GOT3 (cell line): ENCODE measurements at regions not wholly inside any gene's neighbourhood (a gene's known extent, or its start where the extent isn't known, plus 50 kb on each side); places are given as distances from the start of the nearest gene placed in this dataset.
"Not testable (repeated sequence)": the region's sequence is repeated elsewhere in the genome, so short reads cannot be mapped to it uniquely, and the experiment has no call there.

Source experiments
- DNase-seq: peaks from one replicate; lab custom pipeline; 2025; ENCODE audit warnings: mixed read lengths; lab: John Stamatoyannopoulos, UW

DNA sequence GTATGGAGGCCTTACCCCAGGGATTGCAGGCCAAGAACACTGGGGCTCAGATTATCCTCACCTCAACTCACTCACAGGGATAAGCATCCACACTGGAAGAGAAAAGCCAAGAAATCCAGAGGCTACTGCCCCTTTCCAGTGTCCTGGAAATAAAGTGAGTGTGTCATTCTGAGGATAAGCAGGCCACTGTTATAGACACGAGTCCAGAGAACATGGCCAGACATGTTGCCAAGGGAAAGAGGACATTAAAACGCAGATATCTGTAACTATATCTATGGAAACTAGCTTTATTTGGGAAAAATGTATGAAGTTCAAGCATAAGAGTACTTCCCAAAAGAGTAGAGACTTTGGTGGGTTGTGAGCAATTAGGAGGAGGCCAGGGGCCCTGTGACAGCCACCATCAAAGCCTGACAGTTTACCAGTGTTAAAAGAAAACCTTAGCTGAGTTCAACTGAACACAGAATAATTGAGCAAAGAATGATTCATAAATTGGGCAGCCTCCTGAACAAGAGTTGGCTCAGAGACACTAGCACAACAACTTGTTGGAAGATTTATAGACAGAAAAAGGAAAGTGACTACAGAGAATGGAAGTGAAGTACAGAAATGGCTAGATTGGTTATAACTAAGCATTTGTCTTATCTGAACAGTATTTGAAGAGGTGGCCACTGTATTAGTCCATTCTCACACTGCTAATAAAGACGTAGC lies 1222.2 kb downstream of the STIM2 start:
- DNase-seq, result no peak

DNA sequence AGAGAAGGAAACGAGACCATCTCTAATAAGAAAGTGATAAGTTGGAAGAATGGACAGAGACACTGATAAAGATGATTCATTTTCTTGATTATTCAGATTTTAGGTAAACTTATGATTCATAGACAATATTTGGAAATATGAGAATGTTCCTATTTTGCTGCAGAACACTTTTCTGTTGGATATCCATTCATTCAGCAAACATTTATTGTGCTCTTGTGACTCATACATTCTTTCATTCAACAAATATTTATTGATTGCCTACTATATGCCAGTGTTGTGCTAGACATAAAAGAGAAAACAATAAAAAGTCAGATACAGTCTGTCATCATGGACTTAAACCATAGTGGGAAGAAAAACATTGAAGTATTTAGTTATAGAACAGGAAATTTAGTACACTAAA lies 1232.0 kb downstream of the STIM2 start:
- DNase-seq, result no peak

DNA sequence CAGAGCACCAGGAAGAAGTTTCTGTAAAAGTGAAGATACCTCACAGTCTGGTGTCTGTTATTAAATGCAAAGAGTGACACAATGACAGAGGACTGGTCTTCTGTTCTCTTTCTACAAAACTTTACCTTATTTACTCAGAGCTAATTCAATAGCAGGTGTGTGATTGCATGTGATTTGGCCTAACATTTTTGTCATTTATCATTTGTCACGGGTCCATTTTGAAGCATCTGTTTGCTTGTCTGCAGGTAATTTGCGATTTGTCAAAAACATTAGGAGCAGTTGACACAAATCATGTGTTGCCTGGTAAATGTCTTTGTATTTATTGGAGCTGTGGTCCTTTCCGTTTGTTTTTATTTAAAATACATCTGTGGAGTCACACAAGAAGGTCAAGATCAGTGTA lies 1232.4 kb downstream of the STIM2 start:
- DNase-seq, result no peak

DNA sequence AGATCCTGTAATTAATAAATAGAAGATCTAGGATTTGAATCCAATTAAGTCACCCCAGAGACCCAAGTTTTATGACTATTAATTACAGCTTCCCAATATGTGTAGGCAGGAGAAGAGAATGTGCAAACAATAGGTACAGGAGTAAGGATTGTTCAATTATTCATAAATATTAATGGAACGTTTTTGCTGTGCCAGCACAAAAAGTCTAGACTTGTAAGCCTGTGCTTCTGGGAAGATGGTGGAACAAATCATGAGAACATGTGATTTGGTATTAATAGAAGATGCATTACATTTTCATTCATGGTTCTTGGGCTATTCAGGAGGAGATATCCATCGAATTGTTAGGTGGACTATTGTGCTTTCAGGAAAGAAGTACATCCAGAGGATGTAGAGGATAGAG lies 1240.9 kb downstream of the STIM2 start:
- no peak for DNase-seq

DNA sequence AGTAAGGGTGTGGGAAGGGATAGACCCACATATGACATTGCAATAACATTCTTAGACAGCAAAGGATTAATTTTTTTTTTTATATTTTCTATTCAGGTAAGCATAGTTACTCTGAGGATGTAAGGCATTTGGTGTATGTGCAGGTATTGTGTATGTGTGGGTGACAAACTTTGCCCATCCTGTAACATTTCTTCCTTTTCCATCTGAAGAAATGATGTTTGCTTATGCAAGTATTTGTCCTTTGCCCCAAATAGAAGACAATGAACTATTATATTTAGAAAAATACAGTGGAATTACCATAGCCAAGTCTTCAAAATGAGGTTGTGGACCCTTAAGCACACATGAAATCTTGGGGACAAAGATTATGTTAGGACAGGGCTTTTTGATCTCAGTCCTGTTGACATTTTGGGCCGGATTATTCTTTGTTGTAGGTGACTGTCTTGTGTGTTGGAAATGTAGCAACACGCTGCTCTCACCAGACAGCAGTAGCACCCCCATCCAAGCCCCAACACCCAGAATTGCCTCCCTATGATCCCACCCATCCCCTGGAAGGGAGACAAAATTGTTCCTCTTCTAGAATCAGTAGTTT lies 1244.7 kb downstream of the STIM2 start:
- no peak for DNase-seq

DNA sequence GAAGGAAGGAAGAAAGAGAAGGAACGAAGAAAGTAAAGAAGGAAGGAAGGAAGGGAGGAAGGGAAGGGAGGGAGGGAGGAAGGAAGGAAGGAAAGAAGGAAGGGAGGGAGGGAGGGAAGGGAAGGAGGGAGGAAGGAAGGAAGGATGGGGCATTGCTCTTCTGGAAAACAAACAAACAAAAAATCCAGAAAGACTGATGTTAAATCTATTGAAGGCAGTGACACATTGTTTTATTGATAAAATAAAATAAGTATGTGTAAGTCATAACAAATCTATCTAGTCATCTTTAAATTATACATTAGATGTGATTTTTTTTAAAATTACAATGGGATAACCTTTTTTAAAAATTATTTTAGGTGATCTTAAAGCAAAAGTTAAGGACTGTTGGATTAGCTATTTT lies 1245.5 kb downstream of the STIM2 start:
- no peak for DNase-seq

DNA sequence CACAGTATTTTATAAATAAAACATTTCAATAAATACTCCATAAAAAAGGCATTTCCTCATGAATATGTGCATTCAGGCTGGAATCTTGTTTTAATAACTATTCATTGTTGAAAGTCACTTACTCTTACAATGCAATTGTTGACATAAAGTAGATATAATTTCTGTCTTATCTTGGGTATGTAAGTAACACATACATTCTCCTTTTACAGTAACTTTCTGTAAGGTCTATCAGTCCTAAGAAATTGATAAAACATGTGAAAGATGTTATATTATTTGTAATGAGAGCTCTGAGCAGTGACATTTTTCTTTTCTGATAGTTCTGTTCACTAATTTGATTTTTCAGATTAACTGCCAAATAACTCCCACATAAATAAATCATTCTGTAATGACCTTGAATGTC lies 1249.2 kb downstream of the STIM2 start:
- no peak for DNase-seq

DNA sequence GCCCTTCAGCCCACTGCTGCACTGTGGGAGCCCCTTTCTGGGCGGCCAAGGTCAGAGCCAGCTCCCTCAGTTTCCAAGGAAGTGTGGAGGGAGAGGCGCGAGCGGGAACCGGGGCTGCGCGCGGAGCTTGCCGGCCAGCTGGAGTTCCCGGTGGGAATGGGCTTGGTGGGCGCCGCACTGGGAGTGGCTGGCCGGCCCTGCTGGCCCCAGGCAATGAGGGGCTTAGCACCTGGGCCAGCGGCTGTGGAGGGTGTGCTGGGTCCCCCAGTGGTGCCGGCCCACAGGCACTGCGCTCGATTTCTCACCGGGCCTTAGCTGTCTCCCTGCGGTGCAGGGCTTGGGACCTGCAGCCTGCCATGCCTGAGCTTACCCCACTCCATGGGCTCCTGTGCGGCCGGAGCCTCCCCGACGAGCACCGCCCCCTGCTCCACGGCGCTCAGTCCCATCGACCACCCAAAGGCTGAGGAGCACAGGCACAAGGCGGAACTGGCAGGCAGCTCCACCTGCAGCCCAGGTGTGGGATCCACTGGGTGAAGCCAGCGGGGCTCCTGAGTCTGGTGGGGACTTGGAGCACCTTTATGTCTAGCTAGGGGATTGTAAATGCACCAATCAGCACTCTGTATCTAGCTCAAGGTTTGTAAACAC lies 1252.2 kb downstream of the STIM2 start:
- not testable (repeated sequence) for DNase-seq

DNA sequence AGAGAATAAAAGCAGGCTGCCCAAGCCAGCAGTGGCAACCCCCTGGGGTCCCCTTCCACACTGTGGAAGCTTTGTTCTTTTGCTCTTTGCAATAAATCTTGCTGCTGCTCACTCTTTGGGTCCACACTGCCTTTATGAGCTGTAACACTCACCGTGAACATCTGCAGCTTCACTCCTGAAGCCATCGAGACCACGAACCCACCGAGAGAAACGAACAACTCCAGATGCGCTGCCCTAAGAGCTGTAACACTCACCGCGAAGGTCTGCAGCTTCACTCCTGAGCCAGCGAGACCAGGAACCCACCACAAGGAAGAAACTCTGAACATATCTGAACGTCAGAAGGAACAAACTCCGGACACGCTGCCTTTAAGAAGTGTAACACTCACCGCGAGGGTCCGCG lies 1252.9 kb downstream of the STIM2 start:
- DNase-seq, result not testable (repeated sequence)

DNA sequence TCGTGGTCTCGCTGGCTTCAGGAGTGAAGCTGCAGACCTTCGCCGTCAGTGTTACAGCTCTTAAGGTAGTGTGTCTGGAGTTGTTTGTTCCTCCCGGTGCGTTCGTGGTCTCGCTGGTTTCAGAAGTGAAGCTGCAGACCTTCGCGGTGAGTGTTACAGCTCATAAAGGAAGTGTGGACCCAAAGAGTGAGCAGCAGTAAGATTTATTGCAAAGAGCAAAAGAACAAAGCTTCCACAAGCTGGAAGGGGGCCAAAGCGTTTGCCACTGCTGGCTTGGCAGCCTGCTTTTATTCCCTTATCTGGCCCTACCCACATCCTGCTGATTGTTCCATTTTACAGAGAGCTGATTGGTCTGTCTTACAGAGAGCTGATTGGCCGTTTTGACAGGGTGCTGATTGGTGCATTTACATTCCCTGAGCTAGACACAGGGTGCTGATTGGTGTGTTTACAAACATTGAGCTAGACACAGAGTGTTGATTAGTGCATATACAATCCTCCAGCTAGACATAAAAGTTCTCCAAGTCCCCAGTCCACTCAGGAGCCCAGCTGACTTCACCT lies 1256.0 kb downstream of the STIM2 start:
- not testable (repeated sequence) for DNase-seq

DNA sequence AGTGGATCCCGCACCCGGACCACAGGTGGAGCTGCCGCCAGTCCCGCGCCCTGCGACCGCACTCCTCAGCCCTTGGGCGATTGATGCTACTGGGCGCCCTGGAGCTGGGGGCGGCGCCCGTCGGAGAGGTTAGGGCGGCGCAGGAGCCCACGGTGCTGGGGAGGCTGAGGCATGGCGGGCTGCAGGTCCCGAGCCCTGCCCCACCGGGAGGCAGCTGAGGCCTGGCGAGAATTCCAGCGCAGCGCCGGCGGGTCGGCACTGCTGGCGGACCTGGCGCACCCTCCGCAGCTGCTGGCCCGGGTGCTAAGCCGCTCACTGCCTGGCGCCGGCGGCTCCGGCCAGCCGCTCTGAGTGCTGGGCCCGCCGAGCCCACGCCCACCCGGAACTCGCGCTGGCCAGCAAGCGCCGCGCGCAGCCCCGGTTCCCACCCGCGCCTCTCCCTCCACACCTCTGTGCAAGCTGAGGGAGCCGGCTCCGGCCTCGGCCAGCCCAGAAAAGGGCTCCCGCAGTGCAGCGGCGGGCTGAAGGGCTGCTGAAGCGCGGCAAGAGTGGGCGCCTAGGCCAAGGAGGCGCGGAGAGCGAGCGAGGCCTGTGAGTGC lies 1256.5 kb downstream of the STIM2 start:
- no peak for DNase-seq

DNA sequence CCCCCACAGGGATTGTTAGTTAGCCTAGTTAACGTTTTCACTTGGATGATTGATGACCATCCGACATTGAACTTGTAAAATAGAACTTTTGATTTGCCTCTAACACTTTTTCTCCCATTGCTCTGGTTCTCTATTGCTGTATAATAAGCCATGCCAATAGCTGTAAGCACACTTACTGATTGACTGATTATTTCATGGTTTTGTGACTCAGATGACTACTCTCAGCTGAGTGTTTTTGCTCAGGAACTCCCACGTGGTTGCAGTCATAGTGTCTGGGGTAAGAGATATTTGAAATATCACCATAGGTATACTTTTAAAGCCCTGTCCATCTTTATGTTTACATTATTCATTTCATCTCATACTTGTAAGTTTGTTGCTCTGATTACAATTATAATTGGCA lies 1285.5 kb downstream of the STIM2 start:
- DNase-seq, result no peak

DNA sequence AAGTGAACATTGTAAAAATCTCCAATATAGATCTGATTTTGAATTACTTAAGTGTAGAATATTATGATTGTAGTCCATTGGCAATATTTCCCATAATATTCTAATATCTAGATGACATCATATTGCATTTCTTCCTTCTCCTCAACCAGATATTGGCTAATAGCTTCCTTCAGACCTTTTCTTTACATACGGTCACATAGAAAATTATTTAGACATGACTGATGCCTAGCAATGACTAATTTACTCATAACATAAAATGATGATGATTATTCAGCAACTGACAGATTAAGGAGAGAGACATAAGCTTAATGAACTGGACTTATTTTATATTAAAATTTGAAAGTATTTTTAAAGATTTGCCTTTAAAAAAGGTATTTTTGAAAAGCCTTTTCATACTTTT lies 1287.6 kb downstream of the STIM2 start:
- DNase-seq, result no peak

DNA sequence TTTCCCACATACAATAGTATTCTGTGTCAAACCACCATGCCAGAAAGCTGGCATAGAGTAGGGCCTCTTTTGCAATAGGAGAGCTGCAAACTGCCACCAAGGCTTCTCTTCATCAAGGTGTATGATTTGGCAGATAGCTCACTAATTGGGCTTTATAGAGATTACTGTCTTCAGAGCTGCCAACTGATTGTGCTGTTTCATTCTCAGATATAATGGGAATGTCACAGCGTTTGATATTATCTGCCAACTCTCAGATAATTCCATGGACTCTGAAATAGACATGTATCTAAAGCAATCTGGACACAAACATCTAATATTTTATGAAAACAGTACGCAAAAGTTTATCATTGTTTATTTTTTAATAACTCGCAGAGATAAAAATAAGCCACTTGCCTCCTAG lies 1289.1 kb downstream of the STIM2 start:
- DNase-seq, result no peak

DNA sequence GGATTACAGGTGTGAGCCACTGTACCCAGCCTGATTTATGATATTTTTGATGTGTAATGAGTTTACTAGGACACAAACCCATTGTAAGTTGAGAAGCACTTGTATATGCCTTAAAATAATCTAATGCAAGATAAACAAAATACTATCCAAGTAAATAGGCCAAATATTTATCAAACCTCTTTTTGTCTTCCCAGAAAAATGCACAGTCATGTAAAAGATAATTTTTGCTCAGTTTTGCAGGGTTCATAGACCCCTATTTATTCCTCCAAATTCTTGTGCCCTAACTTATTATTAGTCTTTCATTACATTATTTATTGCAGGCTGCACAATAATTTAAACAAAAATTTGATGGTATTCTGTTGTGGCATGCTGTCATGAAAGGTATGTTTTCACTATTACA lies 1290.7 kb downstream of the STIM2 start:
- no peak for DNase-seq

DNA sequence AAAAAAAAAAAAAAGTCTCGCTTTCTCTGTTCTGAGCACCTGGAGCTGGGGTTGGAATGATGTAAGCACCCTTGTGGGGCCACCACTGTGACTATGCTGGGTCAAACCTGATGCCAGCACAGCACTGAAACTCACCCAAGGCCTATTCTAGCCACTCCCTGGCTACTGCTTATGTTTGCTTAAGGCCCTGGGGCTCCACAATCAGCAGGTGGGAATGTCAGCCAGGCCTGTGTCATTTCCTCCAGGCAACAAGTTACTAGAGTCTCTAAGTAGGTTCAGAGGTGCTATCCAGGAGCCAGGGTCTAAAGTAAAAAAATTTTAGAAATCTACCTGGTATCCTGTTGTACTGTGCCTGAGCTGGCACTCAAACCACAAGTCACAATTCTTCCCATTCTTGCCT lies 1306.8 kb downstream of the STIM2 start:
- DNase-seq, result no peak

DNA sequence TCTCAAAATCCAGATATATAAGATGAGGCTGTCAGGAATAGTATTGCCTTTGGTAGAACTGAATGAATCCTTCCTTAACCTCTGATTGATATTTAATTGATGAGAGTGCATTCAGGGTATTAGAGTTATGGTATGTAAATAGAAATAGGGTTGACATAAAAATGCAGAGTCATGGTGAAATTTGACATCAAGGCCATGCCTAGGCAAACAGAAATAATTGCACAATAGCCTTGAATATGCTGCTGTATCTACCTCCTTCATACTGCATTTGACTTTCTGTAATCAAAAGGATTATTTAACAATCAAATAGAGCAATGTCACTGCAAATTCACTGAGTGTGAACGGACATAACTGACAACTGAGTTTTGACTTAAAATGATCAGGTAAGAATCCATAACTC lies 1316.3 kb downstream of the STIM2 start:
- no peak for DNase-seq

DNA sequence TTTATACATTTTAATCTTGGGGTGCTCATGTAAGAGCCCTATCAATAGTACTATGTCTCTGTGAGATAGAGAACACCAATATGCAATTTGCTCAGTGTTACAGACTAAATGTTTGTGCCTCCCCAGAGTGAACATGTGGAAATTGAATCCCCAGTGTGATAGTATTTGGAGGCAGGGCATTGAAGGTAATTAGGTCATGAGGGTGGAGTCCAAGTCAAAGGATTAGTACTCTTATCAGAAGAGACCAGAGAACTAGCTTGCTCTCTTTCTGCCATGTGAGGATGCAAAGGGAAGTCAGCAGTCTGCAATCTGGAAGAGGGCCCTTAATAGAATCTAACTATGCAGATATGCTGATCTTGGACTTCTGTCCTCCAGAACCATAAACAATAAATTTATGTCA lies 1317.0 kb downstream of the STIM2 start:
- no peak for DNase-seq

DNA sequence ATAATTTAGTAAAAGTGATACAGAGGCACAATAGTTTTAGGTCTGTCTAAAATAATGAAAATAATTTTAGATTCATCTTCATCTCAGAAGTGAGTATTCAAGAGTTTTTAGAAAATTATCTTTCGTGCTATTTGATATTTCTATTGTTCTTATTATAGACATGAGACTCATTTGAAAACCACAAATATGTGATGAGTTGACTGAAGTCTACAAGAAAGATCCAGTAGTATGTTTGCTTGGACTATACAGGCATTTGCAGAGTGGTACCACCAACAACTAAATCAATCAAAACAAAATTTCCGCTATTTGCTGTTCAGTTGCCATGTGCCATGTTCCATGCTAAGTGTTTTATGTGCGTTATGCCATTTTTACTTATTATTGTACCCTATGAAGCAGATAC lies 1318.5 kb downstream of the STIM2 start:
- no peak for DNase-seq

DNA sequence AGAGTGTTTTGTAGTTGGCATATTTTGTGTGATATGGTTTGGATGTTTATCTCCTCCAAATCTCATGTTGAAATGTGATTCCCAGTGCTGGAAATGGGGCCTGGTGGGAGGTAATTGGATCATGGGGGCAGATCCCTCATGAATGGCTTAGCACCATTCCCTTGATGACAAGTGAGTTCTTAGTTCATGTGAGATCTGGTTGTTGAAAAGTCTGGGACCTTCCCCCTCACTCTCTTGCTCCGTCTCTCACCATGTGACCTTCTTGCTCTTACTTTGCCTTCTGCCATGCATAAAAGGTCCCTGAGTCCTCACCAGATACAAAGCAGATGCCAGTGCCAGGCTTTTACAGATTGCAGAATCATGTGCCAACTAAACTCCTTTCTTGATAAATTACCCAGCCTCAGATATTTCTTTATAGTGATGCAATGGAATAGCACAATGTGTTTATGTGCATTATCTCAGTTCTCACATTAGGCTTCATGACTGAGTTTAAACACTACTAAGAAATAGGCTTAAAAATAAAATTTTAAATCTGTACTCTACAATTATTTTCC lies 1348.8 kb downstream of the STIM2 start:
- DNase-seq, result no peak

DNA sequence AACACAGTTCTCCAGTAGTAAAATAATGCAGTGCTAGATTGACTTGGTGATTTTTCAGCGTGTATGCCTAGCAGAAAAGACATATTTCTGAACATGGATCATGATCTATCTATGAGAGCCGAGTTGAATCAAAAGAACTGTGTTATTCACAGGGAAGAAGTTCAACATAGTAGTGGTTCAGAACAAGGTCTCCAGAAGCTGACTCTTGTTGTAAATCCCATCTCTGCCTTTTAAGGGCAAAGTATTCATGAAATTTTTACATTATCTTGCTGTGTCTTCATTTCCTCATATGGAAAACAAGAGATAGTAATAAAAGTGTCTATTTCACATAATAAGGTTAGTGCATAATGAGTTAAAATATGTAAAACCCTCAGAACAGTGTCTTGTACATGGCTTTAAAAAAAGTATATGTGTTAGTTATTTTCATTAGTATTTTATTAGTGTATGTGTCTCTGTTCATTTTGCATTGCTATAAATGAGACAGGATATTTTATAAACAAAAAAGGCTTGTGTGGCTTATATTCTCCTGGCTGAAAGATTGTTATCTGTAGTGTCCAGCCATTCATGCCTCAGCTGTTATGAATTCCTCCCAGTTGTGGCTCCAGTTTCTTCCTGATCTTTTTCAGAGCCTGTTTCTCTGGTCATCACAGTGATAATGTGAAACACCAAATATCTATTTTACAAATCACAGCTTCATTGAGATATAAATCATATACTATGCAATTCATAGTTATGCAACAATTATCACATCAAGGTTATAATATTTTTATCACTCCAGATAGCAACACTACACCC lies 1351.2 kb downstream of the STIM2 start:
- no peak for DNase-seq

DNA sequence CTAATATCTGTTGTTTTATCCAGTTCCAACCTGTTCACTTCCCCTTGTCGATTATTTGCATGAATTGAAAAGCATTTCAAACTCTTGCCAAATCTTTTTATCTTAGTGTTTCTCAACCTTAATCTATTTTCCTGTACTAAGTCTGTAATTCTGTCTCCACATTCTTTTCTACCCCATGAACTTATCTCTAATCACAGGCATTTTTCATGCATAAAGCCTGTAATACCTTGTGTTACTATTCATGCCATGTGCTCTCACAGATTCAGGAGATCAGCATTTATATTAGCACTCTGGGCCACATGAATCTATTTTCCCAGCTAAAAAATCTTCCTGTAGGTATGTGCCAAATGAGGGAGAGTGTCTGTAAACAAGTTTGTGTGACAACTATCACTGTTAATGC lies 1360.9 kb downstream of the STIM2 start:
- no peak for DNase-seq
